ENCODE measurements at regions not wholly inside any gene's neighbourhood (a gene's known extent, or its start where the extent isn't known, plus 50 kb on each side); places are given as distances from the start of the nearest gene placed in this dataset.

- FAIRE-seq: no peak
- Histone ChIP-seq H3K4me2 (ENCODE audit: low read depth, low read length) (no peak overlapping the region), H2AFZ (ENCODE audit: low read length) (no peak overlapping the region), H3K4me1 (ENCODE audit: insufficient read depth, low read length) (no peaks in the 10 kb centered on the region), H3K27me3 (ENCODE audit: control insufficient read depth in 1 of 2, insufficient read depth in 2 of 2, low read length in 2 of 2) (no peaks in the 10 kb centered on the region; a peak in 1 of 5 replicates), H4K20me1 (ENCODE audit: insufficient read depth, low read length) (no peaks in the 10 kb centered on the region), H3K79me2 (ENCODE audit: insufficient read depth, low read length) (no peaks in the 10 kb centered on the region), H3K36me3 (replicated peaks in 1 of 2; ENCODE audit: control insufficient read depth in 1 of 2, insufficient read depth in 2 of 2, low read length in 2 of 2) (no peaks in the 10 kb centered on the region), H3K9me3 (ENCODE audit: low read length) (no peaks in the 10 kb centered on the region), H3K9ac (ENCODE audit: insufficient read depth, low read depth, low read length) (no peak overlapping the region), H3K4me3 (replicated peaks in 1 of 3; ENCODE audit: insufficient read depth in 1 of 3, low read depth in 2 of 3, low read length in 3 of 3) (no peak overlapping the region), H3K27ac (ENCODE audit: extremely low read length, insufficient read depth, low read length) (no peak overlapping the region)
- DNase-seq (ENCODE audit: low spot score): no peak
- WGBS (ENCODE audit: low lambda C conversion rate): 43% methylated on average over 2 of the region's 7 CpGs
- ChIA-PET CTCF (ENCODE audit: low intra/inter-chr PET ratio, low total read pairs) (no interaction called here), POLR2A (no interaction called here)
- in situ Hi-C loops (cut with HindIII; ENCODE audit: extremely low pct_ligation_motif_present, low pct_unique_long_range_greater_than_20kb): no loop called here
- no TSS peak for BruUV-seq (replicated peaks)
- intact Hi-C loops (cut with micrococcal nuclease; ENCODE audit: unreplicated experiment): no loop called here
- TF ChIP-seq TBX2 (CRISPR knock-in tag; IDR thresholded peaks at IDR 0.05; ENCODE audit: borderline replicate concordance): no peak
- no peak for TF ChIP-seq ZNF230 (CRISPR knock-in tag; IDR thresholded peaks at IDR 0.05)
- no peak for TF ChIP-seq ZNF639 (CRISPR knock-in tag; conservative IDR thresholded peaks at IDR 0.05)
- TF ChIP-seq ATF3 (CRISPR knock-in tag; IDR thresholded peaks at IDR 0.05): no peak
- TF ChIP-seq HNRNPLL (IDR thresholded peaks at IDR 0.05; ENCODE audit: low read depth, low read length, poor library complexity, severe bottlenecking): no peak
- no peak for TF ChIP-seq THAP8 (CRISPR knock-in tag; IDR thresholded peaks at IDR 0.05; ENCODE audit: borderline replicate concordance)
- no peak for TF ChIP-seq PCBP1 (IDR thresholded peaks at IDR 0.05; ENCODE audit: borderline replicate concordance, low read depth, low read length)
- no peak for TF ChIP-seq ZNF501 (CRISPR knock-in tag; IDR thresholded peaks at IDR 0.05)
- no peak for TF ChIP-seq ZBTB33 (CRISPR knock-in tag; IDR thresholded peaks at IDR 0.05)
- TF ChIP-seq ARHGAP35 (CRISPR knock-in tag; IDR thresholded peaks at IDR 0.05; ENCODE audit: borderline replicate concordance): no peak
- no peak for TF ChIP-seq ZBTB46 (CRISPR knock-in tag; IDR thresholded peaks at IDR 0.05; ENCODE audit: borderline replicate concordance)
- TF ChIP-seq SCMH1 (CRISPR knock-in tag; IDR thresholded peaks at IDR 0.05; ENCODE audit: borderline replicate concordance): no peak
- ATAC-seq: no peak
Observed at GRCh38 chr12:47391566-47391965, 311.8 kb upstream of the AMIGO2 start.

Data from HepG2 (cell line).